Nephron (organoid): ENCODE measurements at regions not wholly inside any gene's neighbourhood (a gene's known extent, or its start where the extent isn't known, plus 50 kb on each side); places are given as distances from the start of the nearest gene placed in this dataset.

ENCODE experiments used
- H3K27ac Mint-ChIP-seq, 3 experiments: 2 replicates each; pipeline ENCODE4 v1.8.0; 2020; ENCODE audit warnings: mixed read lengths in 3 of 3, mild to moderate bottlenecking in 2 of 3, moderate library complexity in 1 of 3
- H3K27me3 Mint-ChIP-seq: 2 replicates; pipeline ENCODE4 v1.8.0; 2021; ENCODE audit warnings: low read depth, mild to moderate bottlenecking, moderate library complexity, mixed read lengths
- H3K36me3 Mint-ChIP-seq: 2 replicates; pipeline ENCODE4 v1.8.0; 2020; ENCODE audit warnings: low read depth, mixed read lengths
- H3K4me1 Mint-ChIP-seq: 2 replicates; pipeline ENCODE4 v1.8.0; 2020; ENCODE audit warnings: mixed read lengths
- H3K4me3 Mint-ChIP-seq, 3 experiments: 2 replicates each; pipeline ENCODE4 v1.8.0; 2020; ENCODE audit warnings: mild to moderate bottlenecking in 3 of 3, mixed read lengths in 3 of 3, moderate library complexity in 2 of 3
- H3K9me3 Mint-ChIP-seq: 2 replicates; pipeline ENCODE4 v1.8.0; 2020; ENCODE audit warnings: mixed read lengths
- CTCF ChIP-seq, 3 experiments: fragments of 200-600 bp; sonication (generic); IDR thresholded peaks; one replicate each; pipeline ENCODE4 v1.5.0; 2021; ENCODE audit warnings: antibody characterized with exemption in 3 of 3; ENCODE audit not compliant: unreplicated experiment in 3 of 3

- no peaks in the 10 kb centered on the region for H3K9me3 Mint-ChIP-seq
- TF ChIP-seq CTCF (IDR thresholded peaks at IDR 0.05; ENCODE audit: unreplicated experiment in 3 of 3), result no peak
- H3K4me3 Mint-ChIP-seq, result no peak overlapping the region
- no peak overlapping the region for H3K27ac Mint-ChIP-seq
- H3K27me3 Mint-ChIP-seq, result no peaks in the 10 kb centered on the region
- no peaks in the 10 kb centered on the region for H3K4me1 Mint-ChIP-seq
- no peaks in the 10 kb centered on the region for H3K36me3 Mint-ChIP-seq
These were observed 198.0 kb upstream of the PDGFD start for GRCh38 chr11:104361975-104362374.

- Mint-ChIP-seq H3K4me1 (no peaks in the 10 kb centered on the region), H3K27me3 (no peaks in the 10 kb centered on the region), H3K27ac (no peak overlapping the region), H3K4me3 (no peak overlapping the region), H3K9me3 (peaks cover 17% of the 10 kb centered on the region), H3K36me3 (peaks cover 4% of the 10 kb centered on the region)
- TF ChIP-seq CTCF (IDR thresholded peaks at IDR 0.05; ENCODE audit: unreplicated experiment in 3 of 3), result no peak
These were observed 188.1 kb upstream of the PDGFD start for GRCh38 chr11:104352036-104352435.

- TF ChIP-seq CTCF (IDR thresholded peaks at IDR 0.05; ENCODE audit: unreplicated experiment in 3 of 3), result peak; percentile 20 to 38 (median 32)
- Mint-ChIP-seq H3K4me1 (no peaks in the 10 kb centered on the region), H3K27ac (no peak overlapping the region), H3K9me3 (no peaks in the 10 kb centered on the region), H3K27me3 (peaks cover 5% of the 10 kb centered on the region), H3K4me3 (no peak overlapping the region), H3K36me3 (no peaks in the 10 kb centered on the region)
These were observed 179.6 kb upstream of the PDGFD start for GRCh38 chr11:104343578-104343977.

GRCh38 chr11:104340590-104340989 is 176.6 kb upstream of the PDGFD start:
- TF ChIP-seq CTCF (IDR thresholded peaks at IDR 0.05; ENCODE audit: unreplicated experiment in 3 of 3), result no peak
- Mint-ChIP-seq H3K4me1 (no peaks in the 10 kb centered on the region), H3K4me3 (no peak overlapping the region), H3K9me3 (no peaks in the 10 kb centered on the region), H3K36me3 (no peaks in the 10 kb centered on the region), H3K27me3 (peaks cover 5% of the 10 kb centered on the region), H3K27ac (no peak overlapping the region)

GRCh38 chr11:104339380-104339831 is 175.5 kb upstream of the PDGFD start:
- no peak overlapping the region for H3K27ac Mint-ChIP-seq
- H3K4me3 Mint-ChIP-seq, result no peak overlapping the region
- peaks cover 5% of the 10 kb centered on the region for H3K27me3 Mint-ChIP-seq
- TF ChIP-seq CTCF (IDR thresholded peaks at IDR 0.05; ENCODE audit: unreplicated experiment in 3 of 3), result no peak
- H3K36me3 Mint-ChIP-seq, result no peaks in the 10 kb centered on the region
- no peaks in the 10 kb centered on the region for H3K4me1 Mint-ChIP-seq
- H3K9me3 Mint-ChIP-seq, result no peaks in the 10 kb centered on the region

- Mint-ChIP-seq H3K36me3 (no peaks in the 10 kb centered on the region), H3K4me3 (no peak overlapping the region), H3K9me3 (no peaks in the 10 kb centered on the region), H3K27ac (no peak overlapping the region), H3K27me3 (peaks cover 8% of the 10 kb centered on the region), H3K4me1 (no peaks in the 10 kb centered on the region)
- no peak for TF ChIP-seq CTCF (IDR thresholded peaks at IDR 0.05; ENCODE audit: unreplicated experiment in 3 of 3)
These were observed 174.2 kb upstream of the PDGFD start for GRCh38 chr11:104338186-104338585.
